Activated CD4-positive, alpha-beta T cell treated with anti-CD3 and anti-CD28 coated beads, Interleukin-2, Interleukin-6, amounts not matched to agents 100 ng/mL and 50 ng/mL, durations not matched to agents 16 hours and 8 hours (primary cell): ENCODE measurements at regions not wholly inside any gene's neighbourhood (a gene's known extent, or its start where the extent isn't known, plus 50 kb on each side); places are given as distances from the start of the nearest gene placed in this dataset.
"Not testable (repeated sequence)": the region's sequence is repeated elsewhere in the genome, so short reads cannot be mapped to it uniquely, and the experiment has no call there.

Experiments used
- DNase-seq: peaks from one replicate; pipeline ENCODE4 v3.0.0-alpha.2; 2020

DNA sequence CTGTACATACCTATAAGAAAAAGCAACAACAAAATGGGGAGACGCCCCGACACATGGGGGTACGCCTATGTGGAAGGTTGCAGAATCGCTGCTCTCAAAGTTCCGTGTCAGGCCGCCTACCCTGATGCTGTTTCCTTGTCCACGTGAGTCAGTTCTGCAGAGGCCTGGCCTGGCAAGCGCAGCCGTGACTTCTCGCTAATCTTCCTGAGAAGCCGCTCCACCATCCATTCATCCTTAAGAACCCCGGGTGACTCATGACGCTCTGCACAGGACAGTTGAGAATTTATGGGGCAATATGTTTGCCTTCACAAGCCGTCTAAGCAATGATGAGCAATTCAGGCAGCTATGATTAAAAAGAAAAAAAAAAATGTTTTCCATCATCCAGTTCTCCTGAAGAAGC, 122.3 kb upstream of the TMPRSS2 start:
- no peak for DNase-seq

GRCh38 chr21:41628256-41628655, 120.3 kb upstream of the TMPRSS2 start:
- no peak for DNase-seq

GRCh38 chr21:41627428-41627827, 119.5 kb upstream of the TMPRSS2 start:
- no peak for DNase-seq

GRCh38 chr21:41626021-41626420, 118.1 kb upstream of the TMPRSS2 start:
- no peak for DNase-seq

- no peak for DNase-seq
These were observed 117.5 kb upstream of the TMPRSS2 start for GRCh38 chr21:41625428-41625827.

GRCh38 chr21:41624674-41625310, 116.8 kb upstream of the TMPRSS2 start:
- no peak for DNase-seq

- no peak for DNase-seq
These were observed 116.0 kb upstream of the TMPRSS2 start for GRCh38 chr21:41623945-41624344.

- peak; percentile 22 for DNase-seq
These were observed 115.0 kb upstream of the TMPRSS2 start for GRCh38 chr21:41622831-41623548.

DNA sequence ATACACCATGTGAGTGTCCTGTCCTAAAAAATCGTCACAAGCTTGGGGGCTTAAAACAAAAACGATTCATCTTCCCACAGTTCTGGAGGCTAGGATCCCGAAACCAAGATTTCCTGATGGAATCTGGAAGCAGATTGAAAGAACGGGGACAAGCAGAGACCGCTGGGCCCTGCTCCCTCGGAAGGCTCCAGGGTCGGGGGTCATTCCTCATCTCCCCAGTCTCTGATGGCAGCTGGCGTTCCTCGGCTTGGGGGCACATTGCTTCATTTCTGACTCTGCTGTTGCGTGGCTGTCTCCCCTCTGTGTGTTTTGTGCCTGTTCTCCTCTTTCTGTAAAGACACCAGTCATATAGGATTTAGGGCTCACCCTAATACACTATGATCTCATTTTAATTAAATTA, 114.2 kb upstream of the TMPRSS2 start:
- no peak for DNase-seq

DNA sequence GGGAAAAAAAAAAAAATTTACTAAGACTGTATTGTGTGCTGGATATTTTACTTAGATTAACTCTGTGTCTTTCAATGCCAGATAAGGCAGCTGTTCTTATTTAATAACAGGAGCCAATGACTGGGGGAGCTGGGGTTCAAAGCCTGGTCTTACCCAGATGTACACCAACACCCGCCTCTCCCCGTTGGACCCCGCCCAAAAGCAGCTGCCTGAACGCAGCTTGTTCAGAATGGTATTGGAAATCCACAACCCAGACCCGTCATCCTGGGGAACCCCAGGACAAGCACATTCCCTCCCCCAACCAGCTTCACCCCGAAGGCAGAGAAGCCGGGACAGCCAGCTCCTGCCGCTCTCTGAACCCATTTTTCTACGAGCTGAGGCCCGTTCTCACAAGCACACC, 113.6 kb upstream of the TMPRSS2 start:
- no peak for DNase-seq

- no peak for DNase-seq
These were observed 113.0 kb upstream of the TMPRSS2 start for GRCh38 chr21:41620982-41621381.

DNA sequence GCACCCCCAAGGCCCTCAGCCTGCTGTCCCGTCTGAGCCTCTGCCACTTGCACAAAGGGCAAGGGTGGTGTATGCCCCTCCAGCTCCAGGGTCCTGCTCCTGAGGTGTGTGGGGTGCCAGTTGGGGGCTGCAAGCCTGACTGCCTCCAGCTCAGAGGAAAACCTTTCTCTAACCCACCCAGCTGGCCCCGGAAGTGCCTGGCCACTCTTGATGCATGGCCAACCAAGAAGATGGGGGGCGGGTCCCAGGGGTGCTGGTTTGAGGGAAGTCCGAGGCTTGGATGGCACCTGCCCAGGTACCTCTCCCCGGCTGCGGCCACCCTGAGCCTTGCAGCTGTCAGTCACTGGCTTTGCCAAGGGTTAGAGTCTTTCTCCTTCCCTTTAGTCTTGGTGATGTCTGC, 112.6 kb upstream of the TMPRSS2 start:
- no peak for DNase-seq

DNA sequence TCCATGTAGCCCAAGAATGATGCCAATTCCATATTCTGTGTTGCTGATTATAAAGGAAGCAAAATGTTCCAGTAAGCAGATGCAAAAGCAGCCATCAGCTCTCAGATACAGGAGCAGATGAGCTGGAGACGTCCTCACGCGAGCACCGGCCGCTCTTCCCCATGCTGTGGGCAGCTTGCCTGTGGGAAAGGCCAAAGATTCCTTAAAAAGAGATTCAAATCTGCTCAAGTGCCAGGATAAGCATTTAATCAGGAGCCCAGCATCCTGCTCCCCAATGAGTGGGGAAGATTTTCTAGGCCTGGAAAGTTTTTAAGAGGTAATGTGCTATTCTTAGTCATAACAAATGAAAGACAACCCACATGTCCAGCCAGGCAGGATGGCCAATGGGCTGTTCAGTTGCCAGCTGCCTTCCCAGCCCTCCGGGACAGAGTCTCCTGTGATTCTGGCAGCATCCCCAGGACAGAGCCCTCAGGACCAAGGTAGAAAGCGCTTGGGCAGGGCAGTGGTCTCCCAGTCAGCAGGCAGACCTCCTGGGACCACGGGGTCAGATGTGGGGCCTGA, 108.2 kb upstream of the TMPRSS2 start:
- no peak for DNase-seq

GRCh38 chr21:41615613-41616012, 107.7 kb upstream of the TMPRSS2 start:
- no peak for DNase-seq

- no peak for DNase-seq
These were observed 106.6 kb upstream of the TMPRSS2 start for GRCh38 chr21:41614511-41614910.

GRCh38 chr21:41613533-41613909, 105.6 kb upstream of the TMPRSS2 start:
- DNase-seq = no peak

- peak; percentile 36 for DNase-seq
These were observed 104.9 kb upstream of the TMPRSS2 start for GRCh38 chr21:41612674-41613532.

DNA sequence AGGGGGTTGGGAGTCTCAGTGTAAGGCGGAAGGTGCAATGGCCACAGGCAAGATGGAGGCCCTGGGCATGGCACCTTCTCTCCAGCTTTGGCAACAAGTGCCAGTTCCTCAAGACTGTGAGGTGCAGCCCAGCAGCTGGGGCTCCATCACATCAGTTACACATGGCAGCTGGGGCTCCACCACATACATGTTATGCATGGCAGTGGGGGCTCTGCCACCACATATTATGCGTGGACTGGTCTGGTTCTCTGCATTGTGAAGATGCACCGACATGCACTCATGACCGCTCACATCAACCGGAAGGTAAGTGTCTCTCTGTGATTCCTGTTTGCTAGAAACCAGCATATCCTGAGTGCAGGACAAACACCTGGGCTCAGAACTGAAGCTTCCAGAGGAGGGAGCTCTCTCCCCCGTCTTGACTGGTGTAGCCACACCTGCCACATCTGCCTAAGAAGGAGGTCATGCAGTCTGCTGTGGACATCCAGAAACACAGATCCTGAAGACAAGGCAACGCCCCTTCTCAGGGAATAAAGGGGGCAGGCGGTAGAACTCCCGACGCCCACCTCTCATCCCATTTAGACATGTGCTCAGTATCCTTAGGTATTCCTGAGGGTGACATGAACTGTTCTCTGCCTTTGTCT, 104.1 kb upstream of the TMPRSS2 start:
- peak; percentile 9 for DNase-seq

DNA sequence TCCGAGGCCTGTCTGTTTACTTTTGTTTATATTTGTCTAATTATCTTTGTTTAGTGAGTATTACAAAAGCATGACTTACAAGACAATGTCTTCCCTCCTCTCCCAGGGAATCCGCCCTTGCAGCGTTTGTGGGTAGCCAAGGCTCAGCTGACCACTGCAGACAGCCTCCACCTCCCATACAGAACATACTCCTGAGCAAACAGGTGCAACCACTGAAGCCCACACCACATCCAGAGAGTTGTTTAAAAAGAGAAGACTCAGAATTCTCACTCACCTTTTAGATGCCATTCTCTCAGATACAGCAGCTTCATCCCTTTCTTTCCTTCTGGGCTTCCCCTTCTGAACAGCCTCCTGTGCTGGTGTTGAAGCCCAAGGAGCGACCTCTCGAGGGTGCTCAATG, 103.5 kb upstream of the TMPRSS2 start:
- DNase-seq = no peak

DNA sequence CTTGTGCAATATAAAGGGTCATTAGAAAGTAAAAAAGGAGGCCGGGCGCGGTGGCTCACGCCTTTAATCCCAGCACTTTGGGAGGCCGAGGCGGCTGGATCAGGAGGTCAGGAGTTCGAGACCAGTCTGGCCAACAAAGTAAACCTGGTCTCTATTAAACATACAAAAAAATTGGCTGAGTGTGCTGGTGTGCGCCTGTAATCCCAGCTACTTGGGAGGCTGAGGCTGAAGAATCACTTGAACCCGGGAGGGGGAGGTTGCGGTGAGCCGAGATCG, 102.8 kb upstream of the TMPRSS2 start:
- DNase-seq = not testable (repeated sequence)

DNA sequence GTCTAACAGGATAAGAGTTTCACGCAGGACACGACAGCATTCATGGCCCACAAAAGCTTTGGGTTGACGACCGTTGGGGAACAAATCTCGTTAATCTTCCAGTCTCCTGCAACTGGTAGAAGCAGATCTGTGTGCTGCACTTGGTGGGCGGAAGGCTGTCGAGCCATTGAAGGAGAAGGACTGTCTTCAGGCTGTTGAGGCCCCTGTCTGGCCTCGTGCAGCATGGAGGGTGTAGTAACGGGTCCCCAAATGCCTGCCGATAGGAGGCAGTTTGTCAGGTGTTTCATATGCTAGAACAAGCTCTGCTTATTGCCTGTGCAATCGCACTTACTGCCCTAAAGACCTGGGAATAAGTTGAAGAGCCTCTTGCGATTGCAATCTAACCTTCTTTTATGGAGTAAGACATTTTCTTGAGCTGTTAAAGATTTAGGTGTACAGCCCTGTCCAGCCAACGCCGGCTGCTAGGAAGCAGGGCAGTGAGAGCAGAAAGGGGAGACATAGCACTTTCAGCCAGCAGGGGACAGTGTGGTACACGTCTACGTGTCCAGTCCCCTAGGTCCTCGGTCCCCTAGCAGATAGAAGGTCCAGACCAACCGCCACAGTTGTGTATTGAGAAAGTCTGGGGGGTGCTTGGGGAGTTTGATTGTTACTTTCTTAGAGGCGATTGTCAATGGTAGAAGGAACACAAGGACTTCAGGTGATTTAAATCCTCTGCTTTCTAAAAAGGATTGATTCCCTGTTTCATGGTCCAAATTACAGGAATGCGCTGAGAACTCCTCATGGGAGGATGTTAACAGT, 102.3 kb upstream of the TMPRSS2 start:
- DNase-seq = peak; percentile 22

DNA sequence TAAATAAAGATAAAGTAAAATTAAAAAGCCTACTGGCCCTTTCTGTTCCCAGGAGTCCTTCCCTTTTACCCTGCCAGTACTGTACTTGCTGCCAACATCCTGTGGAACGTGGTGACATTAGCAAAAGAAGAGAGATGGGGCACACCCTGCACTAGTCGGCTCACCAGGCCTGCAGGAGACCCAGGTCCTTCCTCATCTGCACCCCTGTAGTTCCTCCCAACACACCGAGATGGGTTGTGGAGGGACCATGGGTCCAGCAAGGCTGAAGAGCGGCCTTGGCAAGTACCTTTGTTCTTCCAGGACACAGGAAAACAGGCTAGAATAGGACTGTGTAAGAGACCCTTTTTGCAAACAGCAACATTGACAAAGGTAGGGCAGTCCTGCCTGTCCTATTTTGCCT, 98.7 kb upstream of the TMPRSS2 start:
- no peak for DNase-seq

- no peak for DNase-seq
These were observed 98.0 kb upstream of the TMPRSS2 start for GRCh38 chr21:41605934-41606285.
